ENCODE measurements at regions not wholly inside any gene's neighbourhood (a gene's known extent, or its start where the extent isn't known, plus 50 kb on each side); places are given as distances from the start of the nearest gene placed in this dataset.
"Not testable (repeated sequence)": the region's sequence is repeated elsewhere in the genome, so short reads cannot be mapped to it uniquely, and the experiment has no call there.

DNA sequence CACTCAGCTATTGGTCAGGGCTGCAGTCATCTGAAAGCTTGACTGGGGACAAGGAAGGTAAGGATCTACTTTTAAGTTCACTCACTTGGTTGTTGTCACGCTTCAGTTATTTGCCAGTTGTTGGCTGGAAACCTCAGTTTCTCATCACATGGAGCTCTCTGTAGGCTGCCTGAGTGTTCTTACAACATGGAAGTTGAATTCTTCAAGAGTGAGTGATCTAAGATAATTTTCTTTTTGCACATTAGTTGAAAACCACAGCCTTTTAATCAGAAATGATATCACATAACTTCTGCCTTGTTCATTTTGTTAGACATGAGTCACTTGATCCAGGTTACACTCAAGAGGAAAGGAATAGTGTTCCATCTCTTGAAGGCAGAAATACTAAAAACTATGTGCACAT is 552.7 kb downstream of the RAPGEF2 start:
- no peak for DNase-seq (ENCODE audit: low spot score)

DNA sequence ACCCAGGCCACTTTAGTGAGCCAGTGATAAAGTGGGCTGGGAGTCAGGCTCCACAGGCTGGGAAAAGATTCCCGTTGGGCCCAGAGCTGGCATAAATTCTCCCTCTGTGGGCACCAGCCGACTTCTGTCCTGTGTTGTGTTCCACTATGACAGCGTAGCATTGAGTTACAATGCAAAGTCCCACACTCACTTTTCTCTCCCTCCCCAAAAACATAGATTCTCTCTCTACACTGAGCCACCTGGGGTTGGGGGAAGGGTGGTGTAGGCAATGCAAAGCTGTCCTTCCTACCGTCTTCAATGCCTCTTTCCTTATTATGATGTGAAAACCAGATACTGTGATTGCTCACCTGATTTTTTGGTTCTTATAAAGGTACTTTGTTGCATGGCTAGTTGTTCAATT is 566.2 kb downstream of the RAPGEF2 start:
- no peak for DNase-seq (ENCODE audit: low spot score)

DNA sequence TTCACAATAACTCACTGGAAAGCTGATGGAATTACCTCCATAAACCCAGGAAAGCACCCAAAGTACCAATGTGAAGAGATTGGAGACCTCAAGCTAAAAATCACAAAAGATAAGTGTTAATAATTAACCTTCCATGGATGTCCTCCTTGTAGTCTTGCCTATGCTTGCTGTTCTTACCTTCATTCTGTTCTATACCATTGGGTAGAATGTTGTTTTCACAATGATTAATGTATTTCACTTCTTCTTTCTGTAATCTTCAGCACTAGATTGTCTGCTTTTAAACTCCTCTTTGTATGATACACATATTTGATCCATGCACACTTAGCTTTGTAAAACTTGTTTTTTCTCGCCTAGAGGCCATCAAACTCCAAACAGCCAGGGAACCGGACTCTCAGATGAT is 570.3 kb downstream of the RAPGEF2 start:
- no peak for DNase-seq (ENCODE audit: low spot score)

DNA sequence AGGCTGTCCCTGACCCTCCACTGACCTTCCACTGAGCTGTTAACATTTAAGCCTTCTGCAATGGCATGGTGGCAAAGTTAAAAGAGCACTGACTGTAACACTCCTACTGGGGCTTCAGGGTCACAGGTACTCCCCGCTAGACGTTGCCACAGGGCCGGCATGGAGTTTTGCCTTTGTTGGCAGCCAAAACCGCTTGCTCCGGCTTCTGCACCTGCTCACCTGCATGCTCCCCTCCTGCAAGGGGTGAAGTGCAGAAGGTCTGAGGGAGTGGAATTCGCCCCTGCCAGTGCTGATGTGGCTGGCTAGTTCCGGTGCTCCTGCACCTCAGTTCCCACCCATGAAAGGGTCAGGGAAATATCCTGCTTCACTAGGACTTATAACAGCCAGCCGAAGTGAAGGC is 571.4 kb downstream of the RAPGEF2 start:
- no peak for DNase-seq (ENCODE audit: low spot score)

DNA sequence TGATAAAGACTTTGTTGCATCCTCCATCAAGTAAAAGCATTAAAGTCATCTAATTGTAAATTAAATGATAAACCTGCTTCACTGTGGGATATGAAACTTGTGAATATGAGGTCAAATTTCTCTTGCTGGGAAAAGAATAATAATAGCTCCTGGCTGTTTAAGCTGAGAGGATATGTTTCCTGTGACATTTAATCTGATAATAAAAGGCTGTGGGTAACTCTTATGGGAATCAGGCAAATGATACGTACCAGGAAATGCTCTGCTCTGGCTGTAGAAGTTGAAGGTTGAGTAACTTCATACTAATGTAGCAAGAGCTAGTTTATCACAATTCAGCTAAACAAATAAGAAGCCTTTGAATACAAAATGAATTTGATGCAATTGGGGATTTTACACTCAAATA is 574.6 kb downstream of the RAPGEF2 start:
- DNase-seq (ENCODE audit: low spot score), result no peak

DNA sequence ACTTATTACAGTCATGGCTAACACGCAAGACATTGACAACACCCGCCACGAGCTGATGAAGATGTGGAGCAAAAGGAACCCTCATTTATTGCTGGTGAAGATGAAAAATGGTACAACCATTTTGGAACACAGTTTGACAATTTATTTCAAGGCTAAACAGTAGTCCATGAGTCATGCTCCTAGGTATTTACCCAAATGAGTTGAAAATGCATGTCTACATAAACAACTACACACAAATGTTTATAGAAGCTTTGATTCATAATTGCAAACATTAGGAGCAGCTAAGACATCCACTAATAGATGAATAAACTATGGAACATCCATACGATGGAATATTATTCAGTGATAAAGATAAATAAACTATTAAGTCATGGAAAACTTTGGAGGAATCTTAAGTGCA is 580.1 kb downstream of the RAPGEF2 start:
- no peak for DNase-seq (ENCODE audit: low spot score)

DNA sequence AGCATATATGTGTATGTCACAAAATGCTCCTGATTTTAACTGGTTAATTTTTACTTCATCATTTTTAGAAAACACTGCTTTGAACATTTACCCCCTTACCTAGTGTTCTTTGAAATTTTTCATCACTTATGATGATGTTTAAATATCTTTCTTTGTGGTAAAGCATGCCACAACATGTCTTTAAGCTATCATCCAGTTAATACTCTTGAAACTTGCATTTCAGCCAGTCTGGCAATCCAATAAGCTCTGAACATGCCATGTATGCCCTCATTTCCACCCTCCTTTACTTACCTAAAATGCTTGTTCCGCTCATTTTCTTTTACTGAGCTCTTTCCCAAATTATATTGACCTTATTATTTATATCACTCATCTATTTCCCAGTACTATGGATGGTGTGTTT is 581.2 kb downstream of the RAPGEF2 start:
- DNase-seq (ENCODE audit: low spot score), result no peak

DNA sequence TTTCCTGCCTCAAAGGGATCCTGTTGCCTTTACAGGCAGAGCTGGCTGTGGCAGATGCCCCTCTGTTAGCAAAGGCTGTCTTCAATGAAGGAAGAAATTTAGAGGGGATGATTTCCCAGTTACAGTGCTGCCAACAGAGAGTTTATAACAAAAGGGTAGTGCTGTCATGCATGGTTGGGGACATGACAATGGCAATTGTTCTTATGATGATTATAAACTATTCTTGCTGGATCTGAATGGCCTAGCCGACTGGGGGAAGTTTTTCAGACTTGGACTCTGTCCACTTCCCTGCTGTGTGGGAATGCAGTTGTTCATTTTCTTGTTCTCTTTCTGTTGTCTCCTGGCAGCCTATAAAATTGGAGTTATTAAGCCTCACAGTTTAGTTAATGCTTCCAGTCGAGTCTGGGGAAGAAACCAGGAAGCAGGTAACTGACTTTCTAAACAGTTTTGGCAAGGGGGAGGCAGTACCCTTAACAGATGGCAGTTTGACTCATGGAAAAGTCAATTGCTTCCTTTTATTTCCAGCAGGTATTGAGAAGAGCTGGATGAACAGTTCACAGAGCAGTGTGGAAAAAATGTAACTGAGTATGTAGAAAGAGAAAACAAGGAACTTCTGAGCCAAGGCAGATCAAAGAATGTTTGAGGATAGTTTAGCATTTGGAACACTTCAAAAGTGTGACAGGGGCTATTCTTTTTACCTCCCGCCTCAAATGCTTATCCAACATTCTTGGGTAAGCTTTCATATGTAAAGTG is 582.6 kb downstream of the RAPGEF2 start:
- no peak for DNase-seq (ENCODE audit: low spot score)

DNA sequence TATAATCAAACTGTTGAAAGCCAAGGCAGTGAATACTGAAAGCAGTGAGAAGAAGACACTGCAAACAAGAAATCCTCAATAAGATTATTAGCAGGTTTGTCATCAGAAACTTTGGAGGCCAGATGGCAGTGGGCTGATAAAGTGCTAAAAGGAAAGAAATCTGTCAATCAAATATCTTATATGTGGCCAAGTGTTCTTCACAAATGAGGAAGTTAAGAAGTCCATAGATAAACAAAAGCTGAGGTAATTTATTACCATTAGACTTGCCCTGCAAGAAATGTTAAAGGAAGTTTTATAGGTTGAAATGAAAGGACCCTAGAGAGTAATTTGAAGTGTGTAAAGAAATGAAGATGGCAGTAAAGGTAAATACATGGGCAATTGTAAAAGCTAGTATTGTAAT is 586.6 kb downstream of the RAPGEF2 start:
- no peak for DNase-seq (ENCODE audit: low spot score)

DNA sequence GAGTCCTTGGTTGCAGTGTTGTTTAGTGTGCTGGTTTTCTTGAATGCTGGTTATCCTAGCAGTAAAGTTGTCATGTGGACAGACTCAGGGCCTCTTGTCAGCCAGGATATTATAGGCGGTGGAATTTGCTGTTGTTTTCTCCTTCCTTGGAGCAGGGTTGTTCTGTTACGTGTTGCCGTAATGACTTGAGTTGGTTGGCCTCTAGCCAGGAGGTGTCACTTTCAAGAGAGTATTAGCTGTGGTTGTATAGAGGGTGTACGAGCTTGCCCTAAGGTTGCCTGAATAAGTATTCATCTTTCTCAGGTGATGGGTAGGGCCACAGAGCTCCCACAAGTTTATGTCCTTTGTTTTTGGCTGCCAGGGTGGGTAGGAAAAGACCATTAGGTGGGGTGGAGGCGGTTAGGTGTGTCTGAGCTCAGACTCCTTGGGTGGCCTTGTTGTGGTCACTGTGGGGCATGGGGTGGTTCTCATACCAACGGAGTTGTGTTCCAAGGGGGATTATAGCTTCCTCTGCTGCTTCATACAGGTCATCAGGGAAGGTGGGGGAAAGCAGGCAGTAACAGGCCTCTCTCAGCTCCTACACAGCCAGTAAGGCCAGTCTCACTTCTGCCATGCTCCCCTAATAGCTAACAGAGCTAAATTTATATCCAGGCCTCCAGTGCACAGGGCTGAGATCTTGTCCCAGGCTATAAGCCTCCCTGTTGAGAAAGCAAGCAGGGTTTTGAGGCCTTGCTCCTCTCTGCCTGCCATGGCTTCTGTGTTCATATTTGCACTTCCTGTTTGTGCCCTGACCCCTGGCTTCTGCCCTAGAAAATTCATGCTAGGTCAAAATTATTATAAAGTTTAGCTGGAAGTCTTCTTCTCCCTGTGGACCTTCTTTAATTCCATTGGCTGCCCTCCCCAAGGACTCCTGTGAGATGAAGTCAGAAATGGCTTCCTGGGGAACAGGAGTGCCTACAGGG is 594.7 kb downstream of the RAPGEF2 start:
- DNase-seq (ENCODE audit: low spot score), result no peak

DNA sequence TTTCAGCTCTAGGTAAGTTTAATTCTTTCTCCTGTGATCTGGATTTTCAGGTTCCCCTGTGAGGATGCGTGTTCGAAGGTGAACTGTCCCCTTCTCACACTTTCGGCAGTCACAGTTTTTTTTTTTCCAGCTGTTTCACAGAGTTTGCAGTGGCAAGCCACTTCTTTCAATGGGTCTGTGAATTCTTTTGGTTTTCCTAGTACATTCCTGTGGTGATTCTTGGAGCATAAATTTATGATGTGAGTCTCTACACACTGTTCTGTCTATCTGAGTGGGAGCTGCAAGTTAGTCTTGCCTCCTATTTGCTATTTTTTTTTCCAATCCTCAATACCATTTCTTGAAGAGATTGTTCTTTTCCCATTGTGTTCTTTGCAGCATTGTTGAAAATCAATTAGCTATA is 595.5 kb downstream of the RAPGEF2 start:
- DNase-seq (ENCODE audit: low spot score), result no peak

DNA sequence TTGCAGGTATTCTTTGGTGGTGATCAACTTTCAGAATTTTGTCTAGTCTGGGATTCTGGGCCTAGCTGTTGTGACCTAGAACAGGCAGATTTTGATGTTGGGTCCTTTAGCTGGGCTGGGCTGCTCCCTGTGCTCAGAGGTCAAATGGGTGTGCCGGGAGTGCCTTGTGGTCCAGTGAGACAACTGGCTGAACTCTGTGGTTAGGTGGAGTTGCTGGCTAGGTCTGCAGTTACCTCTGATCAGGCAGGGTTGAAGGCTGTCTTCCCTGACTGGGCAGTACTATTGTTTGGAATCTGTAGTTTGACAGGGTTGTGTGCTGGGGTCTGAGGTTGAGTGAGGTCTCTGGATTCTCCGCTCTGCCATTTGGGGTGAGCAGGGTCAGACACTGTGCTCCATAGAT is 599.3 kb downstream of the RAPGEF2 start:
- DNase-seq (ENCODE audit: low spot score), result no peak

DNA sequence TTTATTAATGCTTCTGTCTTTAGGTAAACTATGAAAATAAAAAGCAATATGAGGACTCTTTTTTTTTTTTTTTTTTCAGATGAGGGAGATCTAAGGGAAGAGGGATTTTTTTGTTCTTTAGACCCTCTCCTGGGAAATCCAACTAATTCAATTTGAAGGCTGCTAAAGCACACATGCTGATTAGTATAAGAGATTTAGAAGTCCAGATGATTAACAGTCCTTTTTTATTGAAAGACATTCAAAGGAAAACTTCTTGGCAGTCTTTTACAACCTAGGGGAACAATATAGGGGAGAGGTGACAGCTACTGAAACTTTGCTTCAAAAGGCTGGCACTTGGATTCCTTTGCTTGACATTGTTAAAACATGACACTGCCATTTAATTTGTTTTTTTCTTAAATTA is 602.5 kb downstream of the RAPGEF2 start:
- no peak for DNase-seq (ENCODE audit: low spot score)

DNA sequence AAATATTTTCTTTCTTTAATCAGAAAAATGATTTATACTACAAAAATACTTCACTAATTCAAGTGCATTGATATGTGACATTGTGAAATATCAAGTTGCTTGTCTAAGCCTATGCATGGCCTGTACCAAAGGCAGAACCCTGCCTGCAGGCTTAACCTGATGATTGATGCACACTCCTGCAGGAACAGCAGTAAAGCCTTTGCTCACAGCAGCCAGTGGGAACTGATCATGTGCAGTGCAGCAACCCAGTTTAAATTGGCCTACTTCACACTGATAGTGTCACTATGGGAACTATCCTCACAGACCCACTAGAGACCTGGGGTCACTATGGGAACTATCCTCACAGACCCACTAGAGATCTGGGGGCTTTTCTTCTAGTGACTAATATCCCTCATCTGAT is 603.8 kb downstream of the RAPGEF2 start:
- no peak for DNase-seq (ENCODE audit: low spot score)

DNA sequence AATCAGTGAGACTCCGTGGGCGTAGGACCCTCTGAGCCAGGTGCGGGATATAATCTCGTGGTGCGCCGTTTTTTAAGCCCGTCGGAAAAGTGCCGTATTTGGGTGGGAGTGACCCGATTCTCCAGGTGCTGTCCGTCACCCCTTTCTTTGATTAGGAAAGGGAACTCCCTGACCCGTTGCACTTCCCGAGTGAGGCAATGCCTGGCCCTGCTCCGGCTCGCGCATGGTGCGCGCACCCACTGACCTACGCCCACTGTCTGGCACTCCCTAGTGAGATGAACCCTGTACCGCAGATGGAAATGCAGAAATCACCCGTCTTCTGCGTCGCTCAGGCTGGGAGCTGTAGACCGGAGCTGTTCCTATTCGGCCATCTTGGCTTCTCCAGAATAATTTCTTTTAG is 612.3 kb downstream of the RAPGEF2 start:
- DNase-seq (ENCODE audit: low spot score), result not testable (repeated sequence)

DNA sequence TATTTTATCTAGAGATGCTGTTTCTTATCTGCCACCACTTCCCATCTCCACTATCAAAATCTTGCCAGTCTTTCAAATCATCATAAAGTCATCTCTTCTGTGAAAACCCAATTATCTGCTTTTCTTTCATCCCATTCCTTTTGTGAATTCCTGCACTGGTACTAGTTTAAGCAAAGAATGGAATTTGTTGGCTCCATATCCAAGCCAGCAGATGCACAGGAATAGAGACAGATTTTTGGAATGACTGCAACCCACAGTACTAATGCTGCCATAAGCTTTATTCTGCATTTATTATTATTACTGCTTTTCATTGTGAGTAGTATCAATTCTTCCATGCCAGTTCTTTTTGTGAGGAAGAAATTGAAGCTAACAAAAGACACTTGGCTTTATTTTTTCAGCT is 616.7 kb downstream of the RAPGEF2 start:
- no peak for DNase-seq (ENCODE audit: low spot score)

DNA sequence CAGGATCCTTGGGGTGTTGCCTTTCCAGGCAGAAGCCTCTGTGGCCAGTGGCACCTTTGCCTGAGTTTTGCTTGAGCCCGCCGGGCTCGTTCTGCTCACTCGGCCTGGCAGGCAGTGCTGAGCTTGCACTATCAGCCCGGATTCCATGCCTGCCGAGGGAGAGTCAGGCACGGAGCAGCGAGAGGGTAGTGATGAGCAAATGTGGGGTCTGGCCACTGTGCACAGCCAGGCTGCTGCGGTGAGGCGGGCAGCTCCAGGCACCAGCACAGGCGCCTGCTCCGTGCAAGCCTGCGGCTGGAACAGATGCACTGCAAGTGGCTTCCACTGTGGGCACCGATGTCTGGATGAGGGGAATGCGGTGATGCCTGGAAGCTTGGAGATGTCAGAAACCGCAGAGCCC is 619.2 kb downstream of the RAPGEF2 start:
- DNase-seq (ENCODE audit: low spot score), result no peak

DNA sequence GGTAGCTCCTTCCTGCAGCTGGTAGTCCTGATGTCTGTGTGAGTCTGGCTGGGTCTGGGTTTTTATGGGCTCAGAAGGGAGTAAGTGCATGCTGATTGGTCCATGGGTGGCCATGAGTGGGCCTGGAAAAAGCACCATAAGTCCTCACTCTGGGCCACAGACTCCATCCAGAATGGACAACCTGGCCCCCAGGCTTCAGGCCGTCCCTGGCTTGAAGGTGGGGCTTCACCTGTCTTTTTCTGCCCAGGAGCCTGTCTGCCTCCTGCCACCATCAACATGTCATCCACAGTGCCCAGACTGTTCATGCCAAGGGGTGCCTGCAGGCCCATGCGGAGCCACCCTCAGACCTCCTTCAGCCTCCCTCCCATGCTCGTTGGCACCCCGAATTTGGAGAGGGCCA is 620.0 kb downstream of the RAPGEF2 start:
- no peak for DNase-seq (ENCODE audit: low spot score)

DNA sequence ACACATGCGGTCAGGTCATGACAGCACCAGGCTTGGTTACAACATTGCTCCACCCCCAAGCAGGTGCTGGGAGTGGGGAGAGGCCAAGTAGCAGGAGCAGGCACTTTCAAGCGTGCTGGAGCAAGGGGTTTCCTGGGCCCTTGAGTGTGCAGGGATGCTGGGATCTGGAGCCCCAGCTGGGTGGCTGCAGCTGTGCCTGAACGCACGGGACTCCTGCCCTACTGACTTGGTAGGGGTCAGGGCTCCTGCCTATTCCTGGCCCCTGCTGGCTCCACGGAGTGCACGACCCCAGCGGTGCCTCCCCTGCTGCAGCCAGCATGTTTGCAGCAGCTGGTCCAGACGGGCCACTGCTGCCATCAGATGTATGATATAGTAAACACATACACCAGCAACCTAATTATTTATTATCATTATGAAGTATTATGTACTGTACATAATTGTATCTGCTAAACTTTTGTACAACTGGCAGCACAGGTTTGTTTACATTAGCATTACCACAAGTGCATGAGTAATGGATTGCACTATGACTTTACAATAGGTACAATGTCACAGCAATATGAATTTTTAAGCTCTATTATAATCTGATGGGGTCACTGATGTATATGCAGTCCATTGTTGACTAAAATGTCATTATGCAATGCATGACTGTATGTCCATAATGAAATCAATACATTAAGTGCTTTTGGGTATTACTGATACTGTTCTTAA is 620.6 kb downstream of the RAPGEF2 start:
- no peak for DNase-seq (ENCODE audit: low spot score)

DNA sequence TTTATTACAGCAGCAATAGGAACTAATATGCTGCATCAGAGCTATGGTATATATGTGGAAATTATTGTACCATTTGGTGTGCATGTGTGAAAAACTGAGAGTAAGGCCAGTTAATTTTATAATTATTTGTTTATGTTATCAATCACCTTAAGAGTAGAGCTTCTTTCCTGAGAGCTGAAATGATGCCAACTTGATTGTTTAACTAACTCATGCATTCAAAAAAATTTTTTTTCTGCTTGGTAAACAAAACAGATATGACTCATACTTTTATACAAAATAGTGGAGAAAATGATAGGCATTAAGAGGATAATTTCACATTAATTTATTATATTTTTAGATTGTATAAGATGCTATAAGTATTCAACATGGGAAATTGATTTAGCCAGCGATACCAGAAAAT is 622.7 kb downstream of the RAPGEF2 start:
- no peak for DNase-seq (ENCODE audit: low spot score)

DNA sequence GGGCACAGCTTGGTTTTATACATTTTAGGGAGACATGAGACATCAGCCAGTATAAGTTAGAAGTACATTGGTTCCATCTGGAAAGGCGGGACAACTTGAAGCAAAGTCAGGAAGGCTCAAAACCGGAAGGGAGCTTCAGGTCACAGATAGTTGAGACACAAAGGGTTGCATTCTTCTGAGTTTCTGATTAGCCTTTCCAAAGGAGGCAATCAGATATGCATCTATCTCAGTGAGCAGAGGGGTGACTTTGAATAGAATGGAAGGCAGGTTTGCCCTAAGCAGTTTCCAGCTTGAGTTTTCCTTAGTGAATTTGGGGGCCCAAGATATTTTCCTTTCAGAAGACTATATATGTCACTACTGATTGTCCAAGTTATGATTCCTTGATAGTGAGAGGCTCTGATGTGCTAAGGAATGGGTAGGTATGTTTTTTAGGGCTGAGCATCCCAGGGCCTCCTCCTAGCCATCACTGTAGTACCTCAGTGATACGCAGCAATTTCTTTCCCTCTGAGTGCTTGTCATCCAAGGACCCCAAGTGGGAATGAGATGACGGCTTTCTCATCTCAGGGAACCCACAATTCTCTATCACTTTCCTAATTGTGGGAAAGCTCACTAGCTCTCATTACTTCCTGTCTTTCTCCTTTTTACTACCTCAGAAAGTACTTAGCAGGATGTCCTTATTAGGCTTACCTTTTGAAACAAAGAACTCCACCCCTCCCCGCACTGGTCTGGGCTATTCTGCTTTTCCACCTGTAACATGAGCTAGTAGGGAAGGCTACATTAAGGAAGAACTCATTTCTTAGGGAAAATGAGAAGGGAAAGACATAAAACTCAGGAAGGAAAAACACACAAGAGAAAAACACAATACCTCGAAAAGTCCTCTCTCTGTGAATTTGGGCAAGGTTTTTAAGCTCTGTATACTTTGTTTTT is 632.7 kb downstream of the RAPGEF2 start:
- DNase-seq (ENCODE audit: low spot score), result no peak

DNA sequence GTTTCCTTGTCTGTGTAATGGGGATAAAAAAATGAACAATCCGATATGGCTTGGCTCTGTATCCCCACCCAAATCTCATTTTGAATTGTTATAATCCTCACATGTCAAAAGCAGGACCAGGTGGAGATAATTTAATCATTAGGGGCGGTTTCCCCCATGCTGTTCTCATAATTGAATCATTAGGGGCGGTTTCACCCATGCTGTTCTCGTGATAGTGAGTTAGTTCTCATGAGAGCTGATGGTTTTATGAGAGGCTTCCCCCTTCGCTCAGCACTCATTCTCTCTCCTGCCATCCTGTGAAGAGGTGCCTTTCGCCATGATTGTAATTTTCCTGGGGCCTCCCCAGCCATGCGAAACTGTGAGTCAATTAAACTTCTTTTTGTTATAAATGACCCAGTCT is 633.5 kb downstream of the RAPGEF2 start:
- DNase-seq (ENCODE audit: low spot score), result no peak
